Sciatic nerve (tissue), 2 donors: ENCODE measurements at regions not wholly inside any gene's neighbourhood (a gene's known extent, or its start where the extent isn't known, plus 50 kb on each side); places are given as distances from the start of the nearest gene placed in this dataset.

Source experiments
- ATAC-seq: fragments of 200-7000 bp; cut with Tn5 transposase; one replicate; pipeline ENCODE4 v1.9.1; 2020; ENCODE audit warnings: mild to moderate bottlenecking, moderate library complexity
- DNase-seq: peaks from one replicate; pipeline ENCODE4 v3.0.0-alpha.2; 2020; ENCODE audit warnings: low spot score
- intact Hi-C: fragments of 100-400 bp; cut with DNase I; formaldehyde crosslinking; loops from one replicate; pipeline ENCODE4 v1.14.2; 2022
- donor health status: DM: no; HTN: no; CAD: no.
- donor health status: DM: no; HTN: no; CAD: no.

DNA sequence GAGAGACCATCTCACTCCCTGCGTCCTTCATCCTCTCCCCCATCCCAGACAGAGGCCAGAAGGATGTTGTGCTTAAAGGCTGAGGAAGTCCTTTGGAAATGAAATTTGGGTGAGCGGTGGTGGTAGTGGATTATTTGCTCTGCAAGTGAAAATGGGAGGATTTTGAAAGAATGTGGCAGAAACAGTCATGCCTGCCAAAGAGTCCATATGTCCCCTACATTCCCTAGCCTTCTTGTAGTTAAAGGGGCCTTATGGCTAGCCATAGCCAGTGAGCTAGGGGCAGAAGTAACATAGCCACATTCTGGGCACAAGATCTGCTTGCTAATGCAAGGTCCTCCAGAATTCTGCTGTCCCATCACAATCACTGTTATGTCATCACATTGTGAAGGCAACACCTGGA, 360.2 kb upstream of the TSHZ3 start:
- intact Hi-C loops, result no loop called here
- no peak for ATAC-seq
- DNase-seq, result no peak

DNA sequence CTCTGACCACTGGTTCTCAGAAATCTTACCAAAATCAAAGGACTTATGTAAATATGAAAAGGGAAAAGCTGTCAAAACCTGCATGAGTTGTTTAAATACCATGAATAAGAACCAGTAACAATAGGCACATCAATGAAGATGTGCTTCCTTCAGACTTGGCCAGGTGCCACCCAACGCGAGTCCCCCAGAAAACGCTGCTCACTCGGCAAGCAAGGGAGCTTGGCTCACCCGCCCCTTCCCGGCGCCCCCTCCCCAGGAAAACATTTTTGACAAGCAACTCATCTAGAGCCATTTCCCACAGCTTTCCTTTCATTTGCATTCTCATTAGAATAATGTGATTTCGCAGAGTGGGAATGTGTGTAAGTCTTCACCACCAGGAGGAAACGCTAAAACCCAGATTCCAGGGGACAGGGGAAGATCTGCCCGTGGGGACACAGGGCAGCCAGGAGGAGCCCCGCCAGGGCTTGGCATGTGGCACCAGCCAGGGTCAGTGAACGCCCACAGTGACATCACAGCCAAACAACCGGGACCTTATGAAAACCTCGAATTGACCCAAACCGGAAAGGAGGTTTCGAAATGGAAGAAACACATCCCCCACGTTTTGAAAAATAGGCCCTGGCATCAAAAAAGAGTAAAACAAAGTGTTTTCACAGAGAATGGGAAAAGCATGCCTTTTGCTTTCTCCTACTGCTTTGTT, 366.2 kb upstream of the TSHZ3 start:
- ATAC-seq (peak; percentile 96), DNase-seq (peak; percentile 67)
- intact Hi-C loops, result no loop called here

DNA sequence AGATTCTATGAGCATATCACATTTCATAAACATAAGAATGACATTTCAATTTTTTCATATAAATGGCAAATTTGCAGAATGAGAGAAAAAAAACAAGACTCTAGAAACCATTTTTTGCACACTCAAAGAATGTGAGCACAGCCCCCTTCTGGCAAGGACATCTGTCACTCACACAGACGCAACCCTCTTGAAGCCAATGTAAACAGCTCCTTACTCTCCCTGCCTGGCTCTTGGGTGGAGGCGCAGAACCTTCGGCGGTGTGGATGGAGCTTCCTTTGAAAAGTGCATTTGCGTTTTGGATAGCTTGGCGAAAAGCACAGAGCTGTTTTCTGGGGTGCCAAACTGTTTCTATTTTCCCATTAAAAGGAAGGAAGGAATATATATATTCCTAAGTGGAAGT, 367.6 kb upstream of the TSHZ3 start:
- intact Hi-C loops, result no loop called here
- no peak for ATAC-seq
- no peak for DNase-seq

DNA sequence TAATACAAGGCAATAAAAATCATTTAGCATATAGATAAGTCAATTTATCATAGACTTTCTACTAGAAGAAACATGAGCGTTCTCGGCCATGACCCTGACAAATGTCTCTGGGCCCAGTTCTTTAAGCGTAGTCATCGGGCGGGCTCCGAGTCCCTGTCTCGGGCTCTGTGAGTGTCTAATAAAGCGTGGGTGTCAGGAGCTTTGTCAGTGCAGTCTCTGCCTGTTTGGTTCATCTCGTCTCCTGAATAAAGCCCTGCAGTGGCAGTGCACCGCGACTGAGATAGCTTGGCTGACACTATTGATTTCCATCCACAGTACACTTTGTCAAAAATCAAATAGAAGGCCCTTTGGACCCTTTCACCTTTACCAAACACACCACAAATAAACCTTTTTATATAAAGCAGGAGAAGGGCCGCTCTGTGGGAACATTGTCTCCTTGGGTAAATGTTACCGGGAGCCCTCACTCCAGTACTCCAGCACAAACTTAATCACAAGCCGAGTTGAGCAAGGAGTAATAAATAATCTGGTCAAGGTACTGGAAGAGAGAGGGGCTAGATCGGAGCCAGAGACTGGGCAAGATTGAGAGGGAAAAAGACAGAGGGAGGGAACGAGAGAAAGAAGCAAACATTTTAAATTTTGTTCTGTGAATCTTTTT, 368.2 kb upstream of the TSHZ3 start:
- no peak for ATAC-seq

DNA sequence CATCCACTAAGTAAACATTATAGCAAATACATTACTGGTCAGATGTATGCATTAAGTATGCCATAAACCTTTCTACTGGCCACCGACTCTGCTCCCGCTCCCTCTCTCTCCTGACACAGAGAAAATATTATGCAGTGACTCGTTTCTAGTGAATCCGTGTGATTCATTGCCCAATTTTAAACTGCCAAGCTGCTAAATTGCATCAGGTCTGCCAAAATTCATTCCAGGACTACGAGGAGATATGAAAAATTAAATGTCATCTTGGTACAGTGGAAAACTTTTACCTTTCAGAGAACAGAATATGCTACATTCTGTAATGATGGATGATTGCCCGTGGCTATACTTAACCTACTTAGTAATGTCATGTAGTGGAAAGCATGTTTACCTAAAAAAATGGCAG, 368.8 kb upstream of the TSHZ3 start:
- ATAC-seq, result no peak
- DNase-seq, result no peak
- intact Hi-C loops, result no loop called here

More for the DNA sequence above, 368.2 kb upstream of the TSHZ3 start:
- no peak for DNase-seq
- intact Hi-C loops, result no loop called here

DNA sequence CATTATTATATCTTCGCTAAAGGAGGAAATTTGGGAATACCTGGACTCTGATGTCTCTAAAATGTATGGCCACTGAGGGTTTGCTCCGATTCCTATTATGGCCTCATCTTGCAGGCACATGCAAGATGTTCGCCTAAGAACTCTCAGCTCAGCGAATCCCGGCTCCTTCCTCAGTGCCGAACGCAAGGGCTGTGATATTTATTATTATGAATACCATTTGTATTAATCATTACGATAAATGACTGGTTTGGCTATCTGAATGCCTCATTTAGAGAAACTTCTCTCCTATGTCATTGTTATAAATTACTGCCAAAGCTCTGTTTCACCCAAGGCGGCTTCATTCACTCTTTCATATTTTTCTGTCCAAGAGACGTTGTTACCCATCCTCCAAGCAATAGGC, 369.7 kb upstream of the TSHZ3 start:
- DNase-seq (no peak), ATAC-seq (no peak)
- intact Hi-C loops, result no loop called here

DNA sequence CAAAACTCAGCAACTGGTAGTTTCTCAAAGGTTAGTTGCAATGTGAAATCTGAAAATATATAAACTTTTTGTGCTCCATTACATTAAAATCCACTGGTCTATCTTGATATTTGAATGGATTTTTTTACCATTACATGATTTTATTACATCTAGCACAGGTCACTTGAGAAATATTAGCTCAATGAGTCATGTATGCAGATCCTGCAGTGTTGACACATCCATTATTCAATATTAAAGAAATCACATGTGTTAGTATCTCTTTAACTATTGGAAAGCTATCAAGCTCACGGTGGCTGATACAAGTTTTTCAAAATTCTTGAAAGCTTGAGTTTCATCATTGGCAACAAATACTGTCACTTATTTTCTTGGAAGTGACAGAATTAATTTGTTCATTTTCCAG, 373.9 kb upstream of the TSHZ3 start:
- ATAC-seq (no peak), DNase-seq (no peak)
- intact Hi-C loops, result no loop called here

DNA sequence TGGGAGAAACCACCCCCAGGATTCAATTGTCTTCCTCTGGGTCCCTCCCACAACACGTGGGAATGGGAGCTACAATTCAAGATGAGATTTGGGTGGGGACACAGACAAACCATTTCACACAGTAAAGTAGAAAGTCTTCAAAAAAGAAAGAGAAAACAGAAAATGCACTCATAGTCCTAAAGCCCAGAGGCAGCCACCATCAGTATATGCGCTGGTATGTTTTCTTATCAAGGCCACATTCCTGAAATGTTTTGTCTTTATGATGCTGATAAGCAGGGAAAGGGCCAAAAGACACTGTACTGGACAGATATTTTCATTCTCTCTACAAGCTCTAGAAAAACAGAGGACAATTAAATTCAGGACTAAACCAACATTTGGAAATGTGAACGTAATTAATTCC, 375.8 kb upstream of the TSHZ3 start:
- no peak for DNase-seq
- ATAC-seq, result no peak
- intact Hi-C loops, result no loop called here

DNA sequence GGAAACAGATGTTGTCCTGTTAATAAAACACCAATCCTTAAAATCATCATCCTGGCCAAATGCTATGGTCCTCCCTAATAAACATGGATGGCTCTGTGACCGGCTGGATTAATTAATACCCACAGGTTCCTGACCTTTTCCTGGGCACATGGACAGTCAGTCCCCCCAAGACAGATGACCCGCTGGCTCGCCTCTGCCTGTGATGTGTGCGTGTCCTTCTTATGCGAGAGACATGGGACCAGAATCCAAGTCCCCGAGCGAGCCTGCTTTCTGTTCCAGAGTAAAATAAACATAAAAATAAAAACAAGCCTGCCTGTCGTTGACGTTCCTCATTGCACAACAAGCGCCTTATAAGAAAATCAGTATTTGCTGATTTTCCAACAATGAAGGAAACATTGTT, 378.3 kb upstream of the TSHZ3 start:
- ATAC-seq (peak; percentile 94), DNase-seq (no peak)
- intact Hi-C loops, result no loop called here

DNA sequence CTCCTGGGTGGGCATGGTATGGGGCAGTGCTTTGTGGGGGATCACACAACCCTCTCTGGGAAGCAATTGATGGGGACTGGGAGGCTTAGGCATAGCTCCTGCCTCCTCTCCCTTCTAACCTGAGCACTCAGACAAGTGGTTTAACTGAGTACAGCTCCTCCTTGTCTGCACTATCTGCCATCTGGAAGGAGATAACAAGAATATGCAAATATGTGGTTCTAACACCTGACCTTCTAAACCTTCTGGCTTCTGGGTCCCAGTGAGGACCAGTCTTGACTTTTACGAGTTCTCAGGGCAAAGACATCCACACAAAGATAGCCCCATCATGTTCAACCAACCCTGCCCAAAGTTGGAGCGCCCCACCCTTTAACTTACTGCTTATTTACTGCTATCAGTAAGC, 381.0 kb upstream of the TSHZ3 start:
- intact Hi-C loops, result no loop called here
- DNase-seq (no peak), ATAC-seq (no peak)

DNA sequence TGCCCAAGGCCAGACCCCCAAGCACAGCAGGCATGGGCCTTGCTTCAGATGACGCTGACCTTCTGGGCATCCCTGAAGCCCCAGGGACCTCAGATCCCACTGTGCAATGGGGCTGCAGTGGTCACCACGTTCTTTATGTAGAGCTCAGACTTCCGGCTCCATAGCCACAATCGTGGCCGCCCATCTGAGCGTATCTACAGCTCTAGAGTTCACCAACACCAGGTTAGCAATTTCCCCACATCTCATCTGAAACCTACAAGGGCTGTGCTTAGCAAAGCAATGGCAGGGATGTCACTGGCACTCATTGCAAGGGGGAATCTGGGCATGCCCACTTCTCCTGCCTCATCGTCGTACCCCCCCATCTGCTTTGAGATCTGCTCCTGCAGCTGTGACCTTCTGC, 384.4 kb upstream of the TSHZ3 start:
- ATAC-seq, result no peak
- intact Hi-C loops, result no loop called here
- no peak for DNase-seq

DNA sequence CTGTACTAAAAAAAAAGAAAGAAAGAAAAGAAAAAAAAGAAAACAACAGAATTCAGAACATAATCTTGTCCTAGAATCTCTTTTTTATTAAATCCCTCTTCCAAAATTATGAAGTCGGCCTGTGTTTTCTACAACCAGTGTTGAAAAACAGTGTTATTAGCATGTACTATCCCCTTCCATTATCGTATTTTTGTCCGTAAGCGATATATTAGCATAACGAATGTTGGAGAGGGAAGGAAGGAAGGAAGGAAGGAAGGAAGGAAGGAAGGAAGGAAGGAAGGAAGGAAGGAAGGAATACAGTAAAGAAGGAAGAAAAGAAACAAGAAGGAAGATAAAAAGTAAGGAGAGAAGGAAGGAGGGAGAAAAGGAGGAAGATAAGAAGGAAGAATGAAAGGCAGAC, 393.0 kb upstream of the TSHZ3 start:
- intact Hi-C loops, result no loop called here
- DNase-seq, result no peak
- no peak for ATAC-seq

DNA sequence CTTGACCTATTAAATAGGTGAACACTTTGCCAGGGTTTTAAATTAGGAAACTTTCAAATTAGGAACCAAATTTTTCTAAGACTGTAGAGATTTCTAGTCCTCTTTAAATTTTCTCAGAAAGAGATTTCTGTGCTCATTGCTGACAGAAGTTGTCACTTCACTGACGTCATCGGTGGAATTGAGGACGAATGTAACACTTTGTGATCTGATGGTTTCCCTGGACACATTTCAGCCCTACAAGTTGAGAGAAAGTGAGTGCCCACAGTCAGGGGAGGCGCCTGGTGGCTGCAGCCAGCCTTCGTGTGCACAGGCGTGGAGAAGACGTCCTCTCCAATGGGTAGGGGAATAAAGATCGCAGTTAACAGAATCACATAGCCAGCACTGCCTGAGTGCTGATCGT, 396.5 kb upstream of the TSHZ3 start:
- intact Hi-C loops, result no loop called here
- ATAC-seq, result no peak
- no peak for DNase-seq

DNA sequence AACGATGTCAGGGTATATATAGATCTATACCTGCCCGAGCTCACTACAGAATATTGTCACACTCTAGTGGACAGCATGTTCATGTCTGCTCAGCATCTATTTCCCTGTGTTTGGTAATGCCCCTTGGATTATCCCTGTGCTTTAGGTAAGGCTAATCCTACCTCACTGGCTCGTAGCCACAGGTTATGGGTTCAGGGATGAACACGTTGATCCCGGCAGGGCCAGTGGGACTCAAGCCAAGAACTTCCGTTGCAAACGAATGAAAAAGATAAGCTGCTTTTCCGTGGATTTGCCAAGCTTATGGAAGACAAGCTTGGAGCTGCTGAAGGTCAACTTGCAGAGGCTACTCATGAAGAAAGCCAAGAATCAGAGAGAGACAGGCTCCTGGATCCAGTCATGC, 400.0 kb upstream of the TSHZ3 start:
- DNase-seq (no peak), ATAC-seq (no peak)
- intact Hi-C loops, result no loop called here

DNA sequence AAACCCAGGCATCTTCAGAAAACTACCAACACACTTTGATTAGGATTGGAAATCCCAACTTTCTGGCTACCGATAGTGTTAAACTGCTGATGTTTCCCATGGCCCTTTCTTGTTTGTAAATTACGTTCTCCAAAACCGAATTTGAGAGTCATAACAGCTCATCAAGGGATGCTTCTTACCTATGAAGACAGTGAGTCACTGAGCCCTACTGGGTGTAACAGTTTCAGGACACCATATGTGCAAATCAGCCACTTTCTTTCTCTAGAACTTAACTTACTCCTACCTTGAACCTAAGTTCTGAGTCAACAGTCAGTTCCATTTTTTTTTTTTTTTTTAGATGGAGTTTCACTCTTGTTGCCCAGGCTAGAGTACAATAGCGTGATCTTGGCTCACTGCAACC, 410.1 kb upstream of the TSHZ3 start:
- ATAC-seq (no peak), DNase-seq (no peak)
- intact Hi-C loops, result no loop called here

DNA sequence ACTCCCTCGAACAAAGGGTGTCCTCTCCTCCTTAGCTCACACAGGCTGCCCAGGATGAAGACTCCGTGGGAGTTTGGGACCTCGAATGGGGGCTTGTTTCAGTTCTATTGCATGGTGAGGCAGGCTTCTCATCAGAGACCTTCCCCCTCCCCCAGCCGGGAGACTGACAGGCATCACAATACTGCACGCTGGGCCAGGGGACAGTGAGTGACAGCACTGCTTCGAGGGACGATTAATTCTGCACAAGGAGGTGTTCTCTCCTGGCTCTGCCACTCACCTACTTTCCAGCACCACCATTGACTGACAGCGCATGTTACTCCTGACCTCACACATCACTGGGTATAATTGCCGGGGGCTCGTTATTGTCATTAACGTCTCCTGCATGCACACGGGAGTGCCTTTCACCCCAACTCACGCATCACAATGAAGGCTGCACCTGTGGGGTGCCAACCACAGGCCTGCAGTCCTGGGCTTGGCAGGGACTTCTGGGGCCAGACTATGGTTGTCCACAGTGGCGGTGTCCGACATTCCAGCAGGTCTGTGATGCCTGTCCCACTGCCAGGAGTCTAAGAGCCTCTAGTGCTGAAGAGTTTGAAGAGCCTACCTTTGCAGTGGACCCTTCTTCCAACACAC, 412.2 kb upstream of the TSHZ3 start:
- intact Hi-C loops, result no loop called here
- no peak for ATAC-seq
- DNase-seq, result no peak

DNA sequence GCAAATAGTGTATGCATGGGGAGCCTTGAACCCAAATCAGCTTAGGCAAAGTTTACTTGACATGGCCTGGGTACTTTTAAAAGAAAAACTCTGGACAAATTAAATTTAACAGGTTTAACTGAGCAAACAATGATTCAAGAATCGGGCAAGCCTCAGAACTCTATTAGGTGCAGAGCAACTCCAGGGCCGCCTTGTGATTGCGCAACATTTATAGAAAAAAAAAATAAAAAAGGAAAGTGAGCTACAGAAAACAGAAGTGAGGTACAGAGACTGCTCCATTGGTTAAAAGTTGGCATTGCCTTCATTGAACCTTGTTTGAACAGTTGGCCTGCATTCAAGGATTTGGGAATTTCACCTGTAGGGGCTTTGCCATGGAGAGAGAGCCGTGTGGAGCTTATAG, 421.0 kb upstream of the TSHZ3 start:
- DNase-seq (no peak), ATAC-seq (peak; percentile 60)
- intact Hi-C loops, result no loop called here

DNA sequence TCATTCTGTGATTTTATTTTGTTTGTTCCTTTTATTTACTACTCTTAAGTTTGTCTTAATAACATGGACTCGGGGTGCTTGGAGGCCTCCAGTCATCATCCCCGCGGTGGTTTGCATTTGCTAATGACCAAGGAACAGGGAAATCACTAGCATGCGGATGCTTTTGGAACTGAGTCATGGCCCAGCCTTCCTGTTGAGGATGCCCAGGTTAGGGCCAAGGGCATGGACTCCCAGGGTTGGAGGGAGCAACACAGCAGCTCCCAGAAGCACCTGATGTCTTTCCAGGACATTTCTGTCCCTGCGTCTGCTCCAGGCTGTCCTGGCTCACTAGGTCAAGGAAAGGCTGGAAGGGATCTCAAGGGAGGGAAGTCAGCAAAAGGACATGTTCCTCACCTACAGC, 423.7 kb upstream of the TSHZ3 start:
- peak; percentile 57 for ATAC-seq
- DNase-seq, result no peak
- intact Hi-C loops, result no loop called here

DNA sequence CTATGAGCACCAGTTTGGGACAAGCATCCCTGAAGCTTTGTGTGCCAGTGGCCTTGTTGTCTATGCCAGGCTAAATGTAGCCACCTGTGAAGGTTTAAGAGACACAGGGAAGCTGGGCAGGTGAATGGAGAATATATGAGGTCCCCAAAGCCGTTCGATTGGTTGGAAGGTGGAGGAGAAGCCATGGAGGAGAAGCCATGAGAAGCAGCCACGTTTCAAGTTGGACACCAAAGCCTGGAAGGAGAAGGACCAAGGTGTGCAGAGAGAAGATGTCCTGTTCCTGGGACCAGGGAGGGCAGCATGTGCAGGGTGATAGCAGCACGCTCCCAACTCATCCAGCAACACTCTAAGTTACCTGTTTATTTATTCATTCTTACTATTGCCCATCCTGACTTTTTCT, 432.3 kb upstream of the TSHZ3 start:
- ATAC-seq (no peak), DNase-seq (no peak)
- intact Hi-C loops, result no loop called here

DNA sequence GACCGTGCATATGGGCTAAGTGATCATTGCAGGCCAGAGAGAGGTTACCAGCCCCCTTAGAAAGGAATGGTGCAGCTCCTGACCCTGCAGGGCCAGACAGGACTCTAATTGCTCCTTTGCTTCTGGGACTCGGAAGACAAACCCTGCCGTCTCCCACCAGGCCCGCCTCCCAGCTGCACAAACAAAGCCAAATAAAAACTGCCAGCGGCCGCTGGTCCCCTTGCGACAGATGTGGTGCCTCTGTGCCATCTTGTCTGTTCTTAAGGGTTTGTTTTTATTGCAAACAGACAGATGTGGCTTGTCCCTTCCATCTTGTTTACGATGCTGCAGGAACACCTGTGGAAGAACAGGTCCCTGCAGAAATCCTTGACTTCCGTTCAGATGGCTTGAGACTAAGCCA, 434.4 kb upstream of the TSHZ3 start:
- ATAC-seq, result peak; percentile 18
- intact Hi-C loops, result no loop called here
- no peak for DNase-seq

DNA sequence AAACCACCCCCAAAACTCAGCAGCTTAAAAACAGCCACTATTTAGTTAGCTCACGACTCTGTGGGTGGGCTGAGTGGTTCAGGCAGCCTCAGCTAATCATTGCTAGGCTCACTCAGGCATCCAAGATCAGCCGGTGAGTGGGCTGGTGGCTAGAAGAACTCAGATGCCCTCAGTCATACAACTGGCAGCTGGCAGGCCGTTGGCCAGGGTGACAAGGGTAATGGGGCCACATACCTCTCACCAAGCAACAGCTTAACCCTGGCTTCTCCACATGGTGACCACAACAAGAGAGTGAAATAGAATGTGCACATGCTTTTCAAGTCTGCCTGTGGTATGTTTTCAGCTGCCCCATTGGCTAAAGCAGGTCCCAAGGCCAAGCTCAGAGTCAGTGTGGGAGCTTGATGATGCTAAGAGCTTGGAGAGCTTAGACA, 435.4 kb upstream of the TSHZ3 start:
- intact Hi-C loops, result no loop called here
- DNase-seq (no peak), ATAC-seq (peak; percentile 93)
